ENCODE measurements at regions not wholly inside any gene's neighbourhood (a gene's known extent, or its start where the extent isn't known, plus 50 kb on each side); places are given as distances from the start of the nearest gene placed in this dataset.

- TF ChIP-seq, protein P1, sequence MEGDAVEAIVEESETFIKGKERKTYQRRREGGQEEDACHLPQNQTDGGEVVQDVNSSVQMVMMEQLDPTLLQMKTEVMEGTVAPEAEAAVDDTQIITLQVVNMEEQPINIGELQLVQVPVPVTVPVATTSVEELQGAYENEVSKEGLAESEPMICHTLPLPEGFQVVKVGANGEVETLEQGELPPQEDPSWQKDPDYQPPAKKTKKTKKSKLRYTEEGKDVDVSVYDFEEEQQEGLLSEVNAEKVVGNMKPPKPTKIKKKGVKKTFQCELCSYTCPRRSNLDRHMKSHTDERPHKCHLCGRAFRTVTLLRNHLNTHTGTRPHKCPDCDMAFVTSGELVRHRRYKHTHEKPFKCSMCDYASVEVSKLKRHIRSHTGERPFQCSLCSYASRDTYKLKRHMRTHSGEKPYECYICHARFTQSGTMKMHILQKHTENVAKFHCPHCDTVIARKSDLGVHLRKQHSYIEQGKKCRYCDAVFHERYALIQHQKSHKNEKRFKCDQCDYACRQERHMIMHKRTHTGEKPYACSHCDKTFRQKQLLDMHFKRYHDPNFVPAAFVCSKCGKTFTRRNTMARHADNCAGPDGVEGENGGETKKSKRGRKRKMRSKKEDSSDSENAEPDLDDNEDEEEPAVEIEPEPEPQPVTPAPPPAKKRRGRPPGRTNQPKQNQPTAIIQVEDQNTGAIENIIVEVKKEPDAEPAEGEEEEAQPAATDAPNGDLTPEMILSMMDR (IDR thresholded peaks at IDR 0.05; ENCODE audit: low read length), result no peak
- TF ChIP-seq EZH2 (optimal IDR thresholded peaks at IDR 0.05; ENCODE audit: low read depth, low read length) (no peak), EZH2phosphoT487 (IDR thresholded peaks at IDR 0.05; ENCODE audit: low read length) (no peak)
Observed at GRCh38 chr11:90855531-90855930, 632.7 kb upstream of the CHORDC1 start.
